Bronchial epithelial cell (primary cell): ENCODE measurements at regions not wholly inside any gene's neighbourhood (a gene's known extent, or its start where the extent isn't known, plus 50 kb on each side); places are given as distances from the start of the nearest gene placed in this dataset.

Source experiments
- DNase-seq: peaks from one replicate; pipeline ENCODE4 v3.0.0-alpha.2; 2010; ENCODE audit warnings: low read depth
- FAIRE-seq: peaks from 2 replicates; lab custom pipeline; 2011; peaks lifted over from hg19 to GRCh38; lab: Jason Lieb, UNC
- H3K27me3 ChIP-seq: 2 replicates; pipeline ENCODE4 v1.5.1; 2011; ENCODE audit warnings: low read length; ENCODE audit not compliant: control insufficient read depth, insufficient read depth
- H3K36me3 ChIP-seq: 2 replicates; pipeline ENCODE4 v1.5.1; 2011; ENCODE audit warnings: low read length; ENCODE audit not compliant: control insufficient read depth, insufficient read depth
- H3K4me3 ChIP-seq: 2 replicates; pipeline ENCODE4 v1.5.1; 2011; ENCODE audit warnings: mild to moderate bottlenecking, low read depth, low read length, control low read depth
- CTCF ChIP-seq: IDR thresholded peaks from 2 replicates; pipeline ENCODE4 v1.5.1; 2011; ENCODE audit warnings: mild to moderate bottlenecking, moderate library complexity, low read length, control low read depth, inconsistent platforms; ENCODE audit not compliant: insufficient read depth, severe bottlenecking

- no peak for TF ChIP-seq CTCF
- Histone ChIP-seq H3K27me3 (no peaks in the 10 kb centered on the region), H3K36me3 (no peaks in the 10 kb centered on the region), H3K4me3 (no peak overlapping the region)
- DNase-seq (no peak), FAIRE-seq (no peak)
Measured at GRCh38 chr5:174664180-174664850, 60.1 kb upstream of the MSX2 start.

- H3K36me3 ChIP-seq: no peaks in the 10 kb centered on the region
- FAIRE-seq (no peak), DNase-seq (no peak)
- no peaks in the 10 kb centered on the region for H3K27me3 ChIP-seq
- no peak for TF ChIP-seq CTCF
- no peak overlapping the region for H3K4me3 ChIP-seq
Measured at GRCh38 chr5:174665347-174665746, 59.0 kb upstream of the MSX2 start.

- FAIRE-seq (no peak), DNase-seq (no peak)
- no peak for TF ChIP-seq CTCF
- Histone ChIP-seq H3K27me3 (no peaks in the 10 kb centered on the region), H3K4me3 (no peak overlapping the region), H3K36me3 (no peaks in the 10 kb centered on the region)
Measured at GRCh38 chr5:174667526-174667925, 56.9 kb upstream of the MSX2 start.

GRCh38 chr5:174668349-174668748, 56.0 kb upstream of the MSX2 start:
- DNase-seq (no peak), FAIRE-seq (no peak)
- TF ChIP-seq CTCF: no peak
- Histone ChIP-seq H3K4me3 (no peak overlapping the region), H3K27me3 (no peaks in the 10 kb centered on the region), H3K36me3 (no peaks in the 10 kb centered on the region)
